ENCODE measurements at regions not wholly inside any gene's neighbourhood (a gene's known extent, or its start where the extent isn't known, plus 50 kb on each side); places are given as distances from the start of the nearest gene placed in this dataset.

- TF ChIP-seq CTCF (IDR thresholded peaks at IDR 0.05) (no peak), EP300 (IDR thresholded peaks at IDR 0.05) (no peak)
Measured at GRCh38 chr9:89670114-89670513, 65.3 kb downstream of the GADD45G start.

Data from suprapubic skin (tissue), 3 donors.